Activated CD4-positive, alpha-beta T cell treated with anti-CD3 and anti-CD28 coated beads for 36 hours (primary cell): ENCODE measurements at regions not wholly inside any gene's neighbourhood (a gene's known extent, or its start where the extent isn't known, plus 50 kb on each side); places are given as distances from the start of the nearest gene placed in this dataset.

Source experiments
- ATAC-seq: fragments of 200-7000 bp; cut with Tn5 transposase; one replicate; pipeline ENCODE4 v1.10.0; 2021; ENCODE audit warnings: mild to moderate bottlenecking, moderate library complexity
- CTCF ChIA-PET: fragments of 350-600 bp; sonication (Branson Sonifier 250); formaldehyde crosslinking; loops from one replicate; lab custom pipeline; 2021; ENCODE audit warnings: antibody characterized with exemption; lab: Charles Lee
- POLR2A ChIA-PET: fragments of 350-600 bp; sonication (Branson Sonifier 250); formaldehyde crosslinking; loops from one replicate; lab custom pipeline; 2021; ENCODE audit warnings: antibody characterized with exemption, inconsistent platforms; lab: Charles Lee
- DNase-seq: peaks from one replicate; pipeline ENCODE4 v3.0.0-alpha.2; 2020
- H3K27ac Mint-ChIP-seq: one replicate; pipeline ENCODE4 v1.8.0; 2021; ENCODE audit warnings: mixed read lengths
- H3K27me3 Mint-ChIP-seq: one replicate; pipeline ENCODE4 v1.8.0; 2021; ENCODE audit warnings: mixed read lengths
- H3K36me3 Mint-ChIP-seq: one replicate; pipeline ENCODE4 v1.8.0; 2021; ENCODE audit warnings: low read depth, mixed read lengths
- H3K4me1 Mint-ChIP-seq: one replicate; pipeline ENCODE4 v1.8.0; 2021; ENCODE audit warnings: mixed read lengths
- H3K4me3 Mint-ChIP-seq: one replicate; pipeline ENCODE4 v1.8.0; 2021; ENCODE audit warnings: mild to moderate bottlenecking, moderate library complexity, mixed read lengths
- H3K9me3 Mint-ChIP-seq: one replicate; pipeline ENCODE4 v1.8.0; 2021; ENCODE audit warnings: low read depth, mixed read lengths
- intact Hi-C, 2 experiments: fragments of 100-400 bp; cut with DNase I in 1 of 2; cut with micrococcal nuclease in 1 of 2; formaldehyde crosslinking; loops; one replicate each; pipeline versions ENCODE4 v1.14.2 to v1.15.1; 2022 to 2024; cut with DNase I, micrococcal nuclease

GRCh38 chr3:117881210-117881609 is 1153.4 kb downstream of the IGSF11 start:
- CTCF ChIA-PET = no interaction called here

GRCh38 chr3:117885011-117885441 is 1149.6 kb downstream of the IGSF11 start:
- H3K4me1 Mint-ChIP-seq = no peaks in the 10 kb centered on the region
- POLR2A ChIA-PET = no interaction called here
- no peak overlapping the region for H3K4me3 Mint-ChIP-seq
- H3K9me3 Mint-ChIP-seq = peaks cover 8% of the 10 kb centered on the region
- ATAC-seq (no peak), DNase-seq (no peak)
- no peaks in the 10 kb centered on the region for H3K36me3 Mint-ChIP-seq
- no peak overlapping the region for H3K27ac Mint-ChIP-seq
- intact Hi-C loops = no loop called here
- H3K27me3 Mint-ChIP-seq = no peaks in the 10 kb centered on the region
- CTCF ChIA-PET = no interaction called here

More at GRCh38 chr3:117881210-117881609, 1153.4 kb downstream of the IGSF11 start:
- POLR2A ChIA-PET = no interaction called here
- DNase-seq = no peak
- no peak overlapping the region for H3K27ac Mint-ChIP-seq
- no peaks in the 10 kb centered on the region for H3K36me3 Mint-ChIP-seq
- H3K27me3 Mint-ChIP-seq = no peaks in the 10 kb centered on the region
- peaks cover 12% of the 10 kb centered on the region for H3K9me3 Mint-ChIP-seq
- no peak for ATAC-seq
- intact Hi-C loops = no loop called here
- H3K4me3 Mint-ChIP-seq = no peak overlapping the region
- H3K4me1 Mint-ChIP-seq = no peaks in the 10 kb centered on the region

DNA sequence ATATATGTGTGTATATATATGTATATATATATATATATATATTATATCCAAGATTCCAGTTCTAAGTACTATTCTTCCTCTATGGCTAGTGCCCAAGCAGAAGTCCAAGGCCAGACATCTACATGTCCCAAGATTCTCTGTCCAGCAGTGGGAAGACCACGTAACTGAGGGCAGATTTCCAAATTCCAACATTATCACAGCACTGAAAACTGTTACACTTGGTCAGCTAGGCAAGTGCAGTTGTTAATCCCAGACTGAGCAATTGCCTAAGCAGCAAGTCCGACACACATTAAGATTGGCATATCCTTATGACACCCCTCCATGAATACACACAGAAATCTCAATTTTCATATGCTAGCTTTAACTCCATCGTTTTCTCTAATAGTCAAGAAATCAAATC is 1148.5 kb downstream of the IGSF11 start:
- no peak overlapping the region for H3K4me3 Mint-ChIP-seq
- H3K4me1 Mint-ChIP-seq = no peaks in the 10 kb centered on the region
- CTCF ChIA-PET = no interaction called here
- H3K27ac Mint-ChIP-seq = no peak overlapping the region
- H3K27me3 Mint-ChIP-seq = no peaks in the 10 kb centered on the region
- intact Hi-C loops = no loop called here
- H3K36me3 Mint-ChIP-seq = no peaks in the 10 kb centered on the region
- no peak for DNase-seq
- peaks cover 3% of the 10 kb centered on the region for H3K9me3 Mint-ChIP-seq
- ATAC-seq = no peak
- POLR2A ChIA-PET = no interaction called here

GRCh38 chr3:117887031-117887430 is 1147.6 kb downstream of the IGSF11 start:
- H3K27ac Mint-ChIP-seq = no peak overlapping the region
- DNase-seq (no peak), ATAC-seq (no peak)
- no peaks in the 10 kb centered on the region for H3K4me1 Mint-ChIP-seq
- H3K4me3 Mint-ChIP-seq = no peak overlapping the region
- ChIA-PET POLR2A (no interaction called here), CTCF (no interaction called here)
- no peaks in the 10 kb centered on the region for H3K27me3 Mint-ChIP-seq
- intact Hi-C loops = no loop called here
- peaks cover 2% of the 10 kb centered on the region for H3K9me3 Mint-ChIP-seq
- no peaks in the 10 kb centered on the region for H3K36me3 Mint-ChIP-seq

DNA sequence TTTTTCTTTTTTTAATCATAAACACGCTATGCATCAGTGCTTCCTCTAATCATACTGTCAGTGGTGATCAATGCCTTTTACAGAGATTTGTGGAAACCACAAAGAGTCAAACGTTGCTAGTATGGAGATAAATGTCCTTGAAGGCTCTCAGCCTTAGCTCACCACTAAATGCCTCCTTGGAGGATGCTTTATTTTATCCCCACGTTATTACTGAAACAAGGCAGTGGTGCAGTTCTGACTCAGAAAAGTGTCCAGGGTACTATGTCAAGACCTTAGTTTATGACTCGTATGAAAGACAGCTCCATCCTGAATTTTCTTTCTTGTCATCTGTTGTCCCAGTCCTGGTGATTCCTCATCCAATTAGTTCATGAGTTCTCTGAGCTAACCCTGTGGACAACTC is 1146.7 kb downstream of the IGSF11 start:
- no peak for DNase-seq
- CTCF ChIA-PET = no interaction called here
- Mint-ChIP-seq H3K27ac (no peak overlapping the region), H3K4me3 (no peak overlapping the region), H3K9me3 (no peaks in the 10 kb centered on the region), H3K36me3 (no peaks in the 10 kb centered on the region), H3K4me1 (no peaks in the 10 kb centered on the region), H3K27me3 (no peaks in the 10 kb centered on the region)
- no peak for ATAC-seq
- intact Hi-C loops = no loop called here
- POLR2A ChIA-PET = no interaction called here

GRCh38 chr3:117892431-117892841 is 1142.2 kb downstream of the IGSF11 start:
- H3K9me3 Mint-ChIP-seq = no peaks in the 10 kb centered on the region
- POLR2A ChIA-PET = no interaction called here

GRCh38 chr3:117893001-117893400 is 1141.6 kb downstream of the IGSF11 start:
- no peak overlapping the region for H3K27ac Mint-ChIP-seq
- intact Hi-C loops = no loop called here
- H3K27me3 Mint-ChIP-seq = no peaks in the 10 kb centered on the region
- ChIA-PET POLR2A (no interaction called here), CTCF (no interaction called here)
- H3K9me3 Mint-ChIP-seq = no peaks in the 10 kb centered on the region
- H3K4me3 Mint-ChIP-seq = no peak overlapping the region
- H3K4me1 Mint-ChIP-seq = no peaks in the 10 kb centered on the region
- ATAC-seq (no peak), DNase-seq (no peak)
- H3K36me3 Mint-ChIP-seq = no peaks in the 10 kb centered on the region

More at GRCh38 chr3:117892431-117892841, 1142.2 kb downstream of the IGSF11 start:
- Mint-ChIP-seq H3K27ac (no peak overlapping the region), H3K4me3 (no peak overlapping the region), H3K4me1 (no peaks in the 10 kb centered on the region), H3K27me3 (no peaks in the 10 kb centered on the region), H3K36me3 (no peaks in the 10 kb centered on the region)
- CTCF ChIA-PET = no interaction called here
- intact Hi-C loops = no loop called here
- DNase-seq = no peak
- ATAC-seq = no peak

- ChIA-PET POLR2A (no interaction called here), CTCF (no interaction called here)
- no peak for DNase-seq
- Mint-ChIP-seq H3K27ac (no peak overlapping the region), H3K4me1 (no peaks in the 10 kb centered on the region), H3K4me3 (no peak overlapping the region), H3K9me3 (no peaks in the 10 kb centered on the region), H3K27me3 (no peaks in the 10 kb centered on the region), H3K36me3 (no peaks in the 10 kb centered on the region)
- no peak for ATAC-seq
- intact Hi-C loops = no loop called here
Measured at GRCh38 chr3:117893638-117894037, 1141.0 kb downstream of the IGSF11 start.

GRCh38 chr3:117898722-117899522 is 1135.7 kb downstream of the IGSF11 start:
- Mint-ChIP-seq H3K27me3 (no peaks in the 10 kb centered on the region), H3K9me3 (no peaks in the 10 kb centered on the region), H3K36me3 (no peaks in the 10 kb centered on the region), H3K27ac (no peak overlapping the region), H3K4me3 (no peak overlapping the region), H3K4me1 (no peaks in the 10 kb centered on the region)
- DNase-seq (no peak), ATAC-seq (no peak)
- ChIA-PET POLR2A (no interaction called here), CTCF (interaction anchor here (0.5 kb wide), 1 partner anchor 862 kb away, joined by 3 read pairs; no protein-coding TSS in a partner anchor)
- intact Hi-C loops = no loop called here

- Mint-ChIP-seq H3K9me3 (no peaks in the 10 kb centered on the region), H3K36me3 (no peaks in the 10 kb centered on the region), H3K4me1 (no peaks in the 10 kb centered on the region), H3K27me3 (no peaks in the 10 kb centered on the region), H3K27ac (no peak overlapping the region), H3K4me3 (no peak overlapping the region)
- ChIA-PET CTCF (no interaction called here), POLR2A (no interaction called here)
- no peak for DNase-seq
- no peak for ATAC-seq
- intact Hi-C loops = no loop called here
Measured at GRCh38 chr3:117903226-117903625, 1131.4 kb downstream of the IGSF11 start.

DNA sequence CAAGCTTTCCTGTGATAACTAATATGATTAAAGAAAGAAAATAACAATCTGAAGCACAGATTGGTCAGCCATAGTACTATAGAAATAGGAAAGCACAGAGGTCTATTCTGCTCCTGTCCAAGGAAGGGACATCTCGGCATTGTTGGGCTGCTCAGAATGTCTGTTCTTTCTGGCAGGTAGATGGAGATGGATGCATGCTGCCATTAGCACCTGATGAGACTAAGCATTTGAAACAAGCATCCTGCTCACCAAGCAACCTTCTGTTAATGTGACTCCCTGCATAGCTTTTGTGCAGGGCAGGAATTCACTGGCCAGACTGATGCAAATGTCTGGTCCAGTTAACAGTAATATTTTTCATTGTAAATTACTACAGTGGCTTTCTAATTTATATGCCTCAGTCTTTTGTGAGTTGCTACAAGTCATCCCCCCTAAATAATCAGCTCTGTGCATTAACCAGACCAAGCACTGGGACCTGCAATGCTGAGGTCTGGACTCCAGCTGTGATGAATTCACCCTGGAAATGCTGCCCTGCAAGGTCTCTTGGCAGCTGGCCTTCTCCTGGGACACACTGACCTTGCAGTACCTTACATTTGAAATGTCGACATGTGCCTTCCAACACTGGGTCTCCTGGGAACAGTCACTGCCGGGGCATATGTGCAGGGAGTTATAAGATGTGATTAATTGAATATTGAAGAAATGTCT is 1123.7 kb downstream of the IGSF11 start:
- ChIA-PET CTCF (no interaction called here), POLR2A (no interaction called here)
- H3K9me3 Mint-ChIP-seq = no peaks in the 10 kb centered on the region
- no peaks in the 10 kb centered on the region for H3K36me3 Mint-ChIP-seq
- DNase-seq (no peak), ATAC-seq (no peak)
- intact Hi-C loops = no loop called here
- no peak overlapping the region for H3K4me3 Mint-ChIP-seq
- H3K4me1 Mint-ChIP-seq = no peaks in the 10 kb centered on the region
- no peaks in the 10 kb centered on the region for H3K27me3 Mint-ChIP-seq
- H3K27ac Mint-ChIP-seq = no peak overlapping the region

GRCh38 chr3:117912352-117912751 is 1122.3 kb downstream of the IGSF11 start:
- ATAC-seq (no peak), DNase-seq (no peak)
- H3K4me1 Mint-ChIP-seq = no peaks in the 10 kb centered on the region
- intact Hi-C loops = no loop called here
- no peaks in the 10 kb centered on the region for H3K9me3 Mint-ChIP-seq
- H3K27me3 Mint-ChIP-seq = no peaks in the 10 kb centered on the region
- H3K36me3 Mint-ChIP-seq = no peaks in the 10 kb centered on the region
- H3K27ac Mint-ChIP-seq = no peak overlapping the region
- no peak overlapping the region for H3K4me3 Mint-ChIP-seq
- ChIA-PET CTCF (no interaction called here), POLR2A (no interaction called here)
